ENCODE measurements at regions not wholly inside any gene's neighbourhood (a gene's known extent, or its start where the extent isn't known, plus 50 kb on each side); places are given as distances from the start of the nearest gene placed in this dataset.

DNA sequence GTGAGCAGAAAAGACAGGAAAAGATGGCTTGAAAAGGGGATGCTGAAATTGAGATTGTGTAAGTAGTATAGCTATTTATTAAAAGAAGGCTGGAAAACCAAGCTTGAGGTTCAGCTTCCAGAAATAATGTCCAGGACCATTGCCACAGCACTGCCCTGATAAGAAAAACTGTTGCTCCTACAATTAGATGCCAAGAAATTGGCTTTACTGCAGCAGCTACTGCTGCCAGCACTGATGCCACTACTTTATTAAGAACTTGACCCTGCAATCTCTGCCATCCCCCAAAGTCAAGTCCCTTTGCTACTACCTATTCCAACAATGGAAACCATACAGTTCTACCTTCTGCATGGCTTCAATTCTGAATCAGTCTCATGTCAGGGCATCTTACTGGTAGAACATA is 130.0 kb upstream of the VAMP7 start:
- CTCF ChIA-PET = no interaction called here
- TF ChIP-seq, protein P1, sequence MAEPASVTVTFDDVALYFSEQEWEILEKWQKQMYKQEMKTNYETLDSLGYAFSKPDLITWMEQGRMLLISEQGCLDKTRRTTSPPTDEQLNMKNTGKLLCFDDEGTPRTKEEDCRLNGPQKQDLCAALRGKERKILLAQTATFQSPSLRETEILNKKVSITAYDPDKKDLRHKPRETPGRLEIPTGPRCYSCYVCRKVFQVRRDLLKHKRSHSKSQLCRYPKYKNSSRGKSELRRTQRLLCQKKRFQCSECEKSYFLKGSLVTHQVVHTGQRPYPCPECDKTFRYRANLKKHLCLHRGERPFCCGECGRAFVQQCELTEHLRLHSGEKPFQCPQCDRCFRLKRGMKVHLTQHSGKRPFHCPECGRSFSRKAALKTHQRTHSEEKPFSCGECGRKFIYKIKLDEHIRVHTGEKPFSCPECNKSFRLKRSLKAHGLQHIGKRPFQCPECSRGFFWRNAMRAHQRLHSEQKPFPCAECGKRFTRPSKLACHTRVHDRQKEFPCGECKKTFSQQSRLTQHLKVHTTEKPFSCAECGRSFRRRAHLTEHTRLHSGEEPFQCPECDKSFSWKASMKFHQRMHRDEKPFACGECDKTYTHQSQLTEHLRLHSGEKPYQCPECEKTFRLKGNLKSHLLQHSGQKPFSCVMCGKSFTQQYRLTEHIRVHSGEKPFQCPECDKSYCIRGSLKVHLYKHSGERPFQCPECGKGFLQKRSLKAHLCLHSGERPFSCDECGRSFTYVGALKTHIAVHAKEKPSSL (CRISPR knock-in tag; conservative IDR thresholded peaks at IDR 0.05) = no peak
- TF ChIP-seq, protein P2, sequence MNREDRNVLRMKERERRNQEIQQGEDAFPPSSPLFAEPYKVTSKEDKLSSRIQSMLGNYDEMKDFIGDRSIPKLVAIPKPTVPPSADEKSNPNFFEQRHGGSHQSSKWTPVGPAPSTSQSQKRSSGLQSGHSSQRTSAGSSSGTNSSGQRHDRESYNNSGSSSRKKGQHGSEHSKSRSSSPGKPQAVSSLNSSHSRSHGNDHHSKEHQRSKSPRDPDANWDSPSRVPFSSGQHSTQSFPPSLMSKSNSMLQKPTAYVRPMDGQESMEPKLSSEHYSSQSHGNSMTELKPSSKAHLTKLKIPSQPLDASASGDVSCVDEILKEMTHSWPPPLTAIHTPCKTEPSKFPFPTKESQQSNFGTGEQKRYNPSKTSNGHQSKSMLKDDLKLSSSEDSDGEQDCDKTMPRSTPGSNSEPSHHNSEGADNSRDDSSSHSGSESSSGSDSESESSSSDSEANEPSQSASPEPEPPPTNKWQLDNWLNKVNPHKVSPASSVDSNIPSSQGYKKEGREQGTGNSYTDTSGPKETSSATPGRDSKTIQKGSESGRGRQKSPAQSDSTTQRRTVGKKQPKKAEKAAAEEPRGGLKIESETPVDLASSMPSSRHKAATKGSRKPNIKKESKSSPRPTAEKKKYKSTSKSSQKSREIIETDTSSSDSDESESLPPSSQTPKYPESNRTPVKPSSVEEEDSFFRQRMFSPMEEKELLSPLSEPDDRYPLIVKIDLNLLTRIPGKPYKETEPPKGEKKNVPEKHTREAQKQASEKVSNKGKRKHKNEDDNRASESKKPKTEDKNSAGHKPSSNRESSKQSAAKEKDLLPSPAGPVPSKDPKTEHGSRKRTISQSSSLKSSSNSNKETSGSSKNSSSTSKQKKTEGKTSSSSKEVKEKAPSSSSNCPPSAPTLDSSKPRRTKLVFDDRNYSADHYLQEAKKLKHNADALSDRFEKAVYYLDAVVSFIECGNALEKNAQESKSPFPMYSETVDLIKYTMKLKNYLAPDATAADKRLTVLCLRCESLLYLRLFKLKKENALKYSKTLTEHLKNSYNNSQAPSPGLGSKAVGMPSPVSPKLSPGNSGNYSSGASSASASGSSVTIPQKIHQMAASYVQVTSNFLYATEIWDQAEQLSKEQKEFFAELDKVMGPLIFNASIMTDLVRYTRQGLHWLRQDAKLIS (CRISPR knock-in tag; IDR thresholded peaks at IDR 0.05; ENCODE audit: borderline replicate concordance) = no peak
- TF ChIP-seq JUN (CRISPR knock-in tag; IDR thresholded peaks at IDR 0.05) (no peak), FOXP1 (CRISPR knock-in tag; IDR thresholded peaks at IDR 0.05; ENCODE audit: borderline replicate concordance) (no peak), TEAD4 (CRISPR knock-in tag; IDR thresholded peaks at IDR 0.05) (no peak), EMX1 (CRISPR knock-in tag; IDR thresholded peaks at IDR 0.05) (no peak), NR1H2 (CRISPR knock-in tag; IDR thresholded peaks at IDR 0.05) (no peak), TEAD1 (CRISPR knock-in tag; IDR thresholded peaks at IDR 0.05) (no peak), MYBL2 (CRISPR knock-in tag; IDR thresholded peaks at IDR 0.05) (no peak)
- TF ChIP-seq, protein P3, sequence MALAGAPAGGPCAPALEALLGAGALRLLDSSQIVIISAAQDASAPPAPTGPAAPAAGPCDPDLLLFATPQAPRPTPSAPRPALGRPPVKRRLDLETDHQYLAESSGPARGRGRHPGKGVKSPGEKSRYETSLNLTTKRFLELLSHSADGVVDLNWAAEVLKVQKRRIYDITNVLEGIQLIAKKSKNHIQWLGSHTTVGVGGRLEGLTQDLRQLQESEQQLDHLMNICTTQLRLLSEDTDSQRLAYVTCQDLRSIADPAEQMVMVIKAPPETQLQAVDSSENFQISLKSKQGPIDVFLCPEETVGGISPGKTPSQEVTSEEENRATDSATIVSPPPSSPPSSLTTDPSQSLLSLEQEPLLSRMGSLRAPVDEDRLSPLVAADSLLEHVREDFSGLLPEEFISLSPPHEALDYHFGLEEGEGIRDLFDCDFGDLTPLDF (CRISPR knock-in tag; IDR thresholded peaks at IDR 0.05) = no peak
- peaks cover 22% of the 10 kb centered on the region for H3K36me3 Mint-ChIP-seq
- H3K9me3 Mint-ChIP-seq = peaks cover 47% of the 10 kb centered on the region
- no peak overlapping the region for H3K27ac Mint-ChIP-seq
- no peaks in the 10 kb centered on the region for H3K4me1 Mint-ChIP-seq
- ATAC-seq = no peak
- POLR2A ChIA-PET = no interaction called here
- no peaks in the 10 kb centered on the region; the same call in 1 of the 2 replicates for H3K27me3 Mint-ChIP-seq (ENCODE audit: low read depth)
- no peak overlapping the region for H3K4me3 Mint-ChIP-seq
- no peak for DNase-seq (ENCODE audit: low spot score)

DNA sequence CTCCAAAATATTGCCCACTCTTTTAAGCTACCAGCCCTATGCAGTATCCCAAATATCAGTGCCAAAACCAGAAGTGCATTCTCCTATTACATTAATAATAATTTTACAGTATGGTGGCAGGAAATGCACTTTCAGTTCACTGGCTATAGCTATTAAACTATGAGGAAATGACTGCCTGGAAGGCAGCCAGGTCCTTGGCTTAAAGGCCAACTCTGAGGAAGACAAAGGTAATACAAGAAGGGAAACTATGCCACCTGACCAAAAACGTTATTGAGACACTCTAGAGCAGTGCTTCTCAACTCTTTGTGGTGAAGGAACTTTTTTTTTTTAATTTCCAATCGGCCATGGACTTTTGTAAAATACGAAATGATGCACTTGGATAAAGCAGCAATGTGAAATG is 133.6 kb upstream of the VAMP7 start:
- Mint-ChIP-seq H3K4me1 (peaks cover 6% of the 10 kb centered on the region), H3K9me3 (peaks cover 56% of the 10 kb centered on the region), H3K27me3 (ENCODE audit: low read depth) (no peaks in the 10 kb centered on the region; the same call in 1 of the 2 replicates), H3K4me3 (no peak overlapping the region), H3K36me3 (peaks cover 23% of the 10 kb centered on the region), H3K27ac (no peak overlapping the region)
- TF ChIP-seq ZNF232 (CRISPR knock-in tag; IDR thresholded peaks at IDR 0.05) (no peak), OVOL2 (CRISPR knock-in tag; IDR thresholded peaks at IDR 0.05; ENCODE audit: borderline replicate concordance) (no peak), NR1H2 (CRISPR knock-in tag; IDR thresholded peaks at IDR 0.05) (no peak), RELA (CRISPR knock-in tag; IDR thresholded peaks at IDR 0.05; ENCODE audit: borderline replicate concordance) (no peak), SMAD4 (CRISPR knock-in tag; IDR thresholded peaks at IDR 0.05) (no peak), TP53 (CRISPR knock-in tag; IDR thresholded peaks at IDR 0.05) (no peak), TCF7 (CRISPR knock-in tag; IDR thresholded peaks at IDR 0.05; ENCODE audit: low read depth) (no peak)
- TF ChIP-seq, protein P4, sequence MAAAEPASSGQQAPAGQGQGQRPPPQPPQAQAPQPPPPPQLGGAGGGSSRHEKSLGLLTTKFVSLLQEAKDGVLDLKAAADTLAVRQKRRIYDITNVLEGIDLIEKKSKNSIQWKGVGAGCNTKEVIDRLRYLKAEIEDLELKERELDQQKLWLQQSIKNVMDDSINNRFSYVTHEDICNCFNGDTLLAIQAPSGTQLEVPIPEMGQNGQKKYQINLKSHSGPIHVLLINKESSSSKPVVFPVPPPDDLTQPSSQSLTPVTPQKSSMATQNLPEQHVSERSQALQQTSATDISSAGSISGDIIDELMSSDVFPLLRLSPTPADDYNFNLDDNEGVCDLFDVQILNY (CRISPR knock-in tag; IDR thresholded peaks at IDR 0.05) = no peak
- TF ChIP-seq, protein P5, sequence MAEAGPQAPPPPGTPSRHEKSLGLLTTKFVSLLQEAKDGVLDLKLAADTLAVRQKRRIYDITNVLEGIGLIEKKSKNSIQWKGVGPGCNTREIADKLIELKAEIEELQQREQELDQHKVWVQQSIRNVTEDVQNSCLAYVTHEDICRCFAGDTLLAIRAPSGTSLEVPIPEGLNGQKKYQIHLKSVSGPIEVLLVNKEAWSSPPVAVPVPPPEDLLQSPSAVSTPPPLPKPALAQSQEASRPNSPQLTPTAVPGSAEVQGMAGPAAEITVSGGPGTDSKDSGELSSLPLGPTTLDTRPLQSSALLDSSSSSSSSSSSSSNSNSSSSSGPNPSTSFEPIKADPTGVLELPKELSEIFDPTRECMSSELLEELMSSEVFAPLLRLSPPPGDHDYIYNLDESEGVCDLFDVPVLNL (CRISPR knock-in tag; IDR thresholded peaks at IDR 0.05; ENCODE audit: borderline replicate concordance, low read depth) = no peak
- TF ChIP-seq, protein P6, sequence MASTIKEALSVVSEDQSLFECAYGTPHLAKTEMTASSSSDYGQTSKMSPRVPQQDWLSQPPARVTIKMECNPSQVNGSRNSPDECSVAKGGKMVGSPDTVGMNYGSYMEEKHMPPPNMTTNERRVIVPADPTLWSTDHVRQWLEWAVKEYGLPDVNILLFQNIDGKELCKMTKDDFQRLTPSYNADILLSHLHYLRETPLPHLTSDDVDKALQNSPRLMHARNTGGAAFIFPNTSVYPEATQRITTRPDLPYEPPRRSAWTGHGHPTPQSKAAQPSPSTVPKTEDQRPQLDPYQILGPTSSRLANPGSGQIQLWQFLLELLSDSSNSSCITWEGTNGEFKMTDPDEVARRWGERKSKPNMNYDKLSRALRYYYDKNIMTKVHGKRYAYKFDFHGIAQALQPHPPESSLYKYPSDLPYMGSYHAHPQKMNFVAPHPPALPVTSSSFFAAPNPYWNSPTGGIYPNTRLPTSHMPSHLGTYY (CRISPR knock-in tag; IDR thresholded peaks at IDR 0.05) = no peak
- TF ChIP-seq, protein P7, sequence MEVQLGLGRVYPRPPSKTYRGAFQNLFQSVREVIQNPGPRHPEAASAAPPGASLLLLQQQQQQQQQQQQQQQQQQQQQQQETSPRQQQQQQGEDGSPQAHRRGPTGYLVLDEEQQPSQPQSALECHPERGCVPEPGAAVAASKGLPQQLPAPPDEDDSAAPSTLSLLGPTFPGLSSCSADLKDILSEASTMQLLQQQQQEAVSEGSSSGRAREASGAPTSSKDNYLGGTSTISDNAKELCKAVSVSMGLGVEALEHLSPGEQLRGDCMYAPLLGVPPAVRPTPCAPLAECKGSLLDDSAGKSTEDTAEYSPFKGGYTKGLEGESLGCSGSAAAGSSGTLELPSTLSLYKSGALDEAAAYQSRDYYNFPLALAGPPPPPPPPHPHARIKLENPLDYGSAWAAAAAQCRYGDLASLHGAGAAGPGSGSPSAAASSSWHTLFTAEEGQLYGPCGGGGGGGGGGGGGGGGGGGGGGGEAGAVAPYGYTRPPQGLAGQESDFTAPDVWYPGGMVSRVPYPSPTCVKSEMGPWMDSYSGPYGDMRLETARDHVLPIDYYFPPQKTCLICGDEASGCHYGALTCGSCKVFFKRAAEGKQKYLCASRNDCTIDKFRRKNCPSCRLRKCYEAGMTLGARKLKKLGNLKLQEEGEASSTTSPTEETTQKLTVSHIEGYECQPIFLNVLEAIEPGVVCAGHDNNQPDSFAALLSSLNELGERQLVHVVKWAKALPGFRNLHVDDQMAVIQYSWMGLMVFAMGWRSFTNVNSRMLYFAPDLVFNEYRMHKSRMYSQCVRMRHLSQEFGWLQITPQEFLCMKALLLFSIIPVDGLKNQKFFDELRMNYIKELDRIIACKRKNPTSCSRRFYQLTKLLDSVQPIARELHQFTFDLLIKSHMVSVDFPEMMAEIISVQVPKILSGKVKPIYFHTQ (CRISPR knock-in tag; IDR thresholded peaks at IDR 0.05) = no peak
- TF ChIP-seq, protein P8, sequence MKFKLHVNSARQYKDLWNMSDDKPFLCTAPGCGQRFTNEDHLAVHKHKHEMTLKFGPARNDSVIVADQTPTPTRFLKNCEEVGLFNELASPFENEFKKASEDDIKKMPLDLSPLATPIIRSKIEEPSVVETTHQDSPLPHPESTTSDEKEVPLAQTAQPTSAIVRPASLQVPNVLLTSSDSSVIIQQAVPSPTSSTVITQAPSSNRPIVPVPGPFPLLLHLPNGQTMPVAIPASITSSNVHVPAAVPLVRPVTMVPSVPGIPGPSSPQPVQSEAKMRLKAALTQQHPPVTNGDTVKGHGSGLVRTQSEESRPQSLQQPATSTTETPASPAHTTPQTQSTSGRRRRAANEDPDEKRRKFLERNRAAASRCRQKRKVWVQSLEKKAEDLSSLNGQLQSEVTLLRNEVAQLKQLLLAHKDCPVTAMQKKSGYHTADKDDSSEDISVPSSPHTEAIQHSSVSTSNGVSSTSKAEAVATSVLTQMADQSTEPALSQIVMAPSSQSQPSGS (CRISPR knock-in tag; IDR thresholded peaks at IDR 0.05; ENCODE audit: borderline replicate concordance, low read depth) = no peak
- ChIA-PET CTCF (no interaction called here), POLR2A (no interaction called here)
- DNase-seq (ENCODE audit: low spot score) (no peak), ATAC-seq (no peak)

All from WTC11 (cell line).